ENCODE measurements at regions not wholly inside any gene's neighbourhood (a gene's known extent, or its start where the extent isn't known, plus 50 kb on each side); places are given as distances from the start of the nearest gene placed in this dataset.

DNA sequence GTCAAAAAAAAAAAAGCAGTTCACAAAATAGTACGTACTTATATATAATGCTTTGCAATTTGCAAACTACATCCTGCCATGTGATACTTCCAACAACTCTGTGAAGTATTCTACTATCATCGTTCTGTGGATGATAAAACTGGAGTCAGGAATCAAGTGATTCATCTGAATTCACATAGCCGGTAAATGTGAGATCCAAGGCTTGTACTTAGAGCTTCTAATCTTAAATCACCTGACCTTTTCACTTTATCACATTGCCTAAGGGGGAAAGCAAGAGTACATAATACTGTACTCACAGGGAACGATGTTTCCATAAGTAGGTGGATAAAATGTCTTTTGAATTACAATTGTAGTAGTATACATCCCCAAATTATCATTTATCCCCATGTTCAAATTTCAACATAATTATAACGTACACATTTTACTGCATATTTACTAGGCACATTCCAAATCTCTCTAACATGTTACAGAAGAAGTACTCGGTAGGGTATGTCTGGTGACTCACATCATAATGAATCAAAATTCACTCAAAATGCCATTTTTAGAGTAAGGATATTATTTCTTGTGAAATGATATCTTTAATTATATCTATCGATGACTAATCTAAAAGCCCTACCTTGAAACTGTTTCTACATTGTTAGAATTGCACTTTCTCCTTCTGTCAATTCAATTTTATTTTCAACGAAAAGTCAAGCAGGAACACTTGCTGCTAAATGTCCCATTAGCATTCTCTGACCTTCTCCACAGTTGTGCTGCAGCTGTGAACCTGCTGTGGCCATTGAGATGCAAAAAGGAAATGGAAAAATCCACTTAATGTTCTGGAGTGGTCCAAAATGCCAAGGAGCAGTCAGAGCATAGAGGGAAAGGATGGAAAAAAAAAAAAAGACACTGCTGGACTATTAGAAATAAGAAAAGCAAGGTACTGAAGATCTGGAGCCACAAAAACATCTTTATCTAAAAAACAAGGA is 78.9 kb downstream of the OR2K2 start:
- no peaks in the 10 kb centered on the region; the same call in 1 of the 2 replicates for H3K36me3 Mint-ChIP-seq
- H3K4me3 Mint-ChIP-seq: peak overlapping the region; percentile 54
- H3K27ac Mint-ChIP-seq: peak overlapping the region; percentile 86
- no peak for TF ChIP-seq FOXP1 (CRISPR knock-in tag; IDR thresholded peaks at IDR 0.05; ENCODE audit: borderline replicate concordance)
- TF ChIP-seq SP1 (CRISPR knock-in tag; conservative IDR thresholded peaks at IDR 0.05): no peak
- TF ChIP-seq, protein P1, sequence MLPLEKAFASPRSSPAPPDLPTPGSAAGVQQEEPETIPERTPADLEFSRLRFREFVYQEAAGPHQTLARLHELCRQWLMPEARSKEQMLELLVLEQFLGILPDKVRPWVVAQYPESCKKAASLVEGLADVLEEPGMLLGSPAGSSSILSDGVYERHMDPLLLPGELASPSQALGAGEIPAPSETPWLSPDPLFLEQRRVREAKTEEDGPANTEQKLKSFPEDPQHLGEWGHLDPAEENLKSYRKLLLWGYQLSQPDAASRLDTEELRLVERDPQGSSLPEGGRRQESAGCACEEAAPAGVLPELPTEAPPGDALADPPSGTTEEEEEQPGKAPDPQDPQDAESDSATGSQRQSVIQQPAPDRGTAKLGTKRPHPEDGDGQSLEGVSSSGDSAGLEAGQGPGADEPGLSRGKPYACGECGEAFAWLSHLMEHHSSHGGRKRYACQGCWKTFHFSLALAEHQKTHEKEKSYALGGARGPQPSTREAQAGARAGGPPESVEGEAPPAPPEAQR (CRISPR knock-in tag; IDR thresholded peaks at IDR 0.05): no peak
- TF ChIP-seq, protein P2, sequence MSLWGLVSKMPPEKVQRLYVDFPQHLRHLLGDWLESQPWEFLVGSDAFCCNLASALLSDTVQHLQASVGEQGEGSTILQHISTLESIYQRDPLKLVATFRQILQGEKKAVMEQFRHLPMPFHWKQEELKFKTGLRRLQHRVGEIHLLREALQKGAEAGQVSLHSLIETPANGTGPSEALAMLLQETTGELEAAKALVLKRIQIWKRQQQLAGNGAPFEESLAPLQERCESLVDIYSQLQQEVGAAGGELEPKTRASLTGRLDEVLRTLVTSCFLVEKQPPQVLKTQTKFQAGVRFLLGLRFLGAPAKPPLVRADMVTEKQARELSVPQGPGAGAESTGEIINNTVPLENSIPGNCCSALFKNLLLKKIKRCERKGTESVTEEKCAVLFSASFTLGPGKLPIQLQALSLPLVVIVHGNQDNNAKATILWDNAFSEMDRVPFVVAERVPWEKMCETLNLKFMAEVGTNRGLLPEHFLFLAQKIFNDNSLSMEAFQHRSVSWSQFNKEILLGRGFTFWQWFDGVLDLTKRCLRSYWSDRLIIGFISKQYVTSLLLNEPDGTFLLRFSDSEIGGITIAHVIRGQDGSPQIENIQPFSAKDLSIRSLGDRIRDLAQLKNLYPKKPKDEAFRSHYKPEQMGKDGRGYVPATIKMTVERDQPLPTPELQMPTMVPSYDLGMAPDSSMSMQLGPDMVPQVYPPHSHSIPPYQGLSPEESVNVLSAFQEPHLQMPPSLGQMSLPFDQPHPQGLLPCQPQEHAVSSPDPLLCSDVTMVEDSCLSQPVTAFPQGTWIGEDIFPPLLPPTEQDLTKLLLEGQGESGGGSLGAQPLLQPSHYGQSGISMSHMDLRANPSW (CRISPR knock-in tag; conservative IDR thresholded peaks at IDR 0.05; ENCODE audit: low read depth): no peak
- no peak for TF ChIP-seq ESRRA (CRISPR knock-in tag; IDR thresholded peaks at IDR 0.05; ENCODE audit: borderline replicate concordance)
- no peak for TF ChIP-seq GRHL2 (CRISPR knock-in tag; IDR thresholded peaks at IDR 0.05; ENCODE audit: insufficient replicate concordance, severe bottlenecking)
- TF ChIP-seq ETV6 (CRISPR knock-in tag; IDR thresholded peaks at IDR 0.05): no peak
- TF ChIP-seq, protein P3, sequence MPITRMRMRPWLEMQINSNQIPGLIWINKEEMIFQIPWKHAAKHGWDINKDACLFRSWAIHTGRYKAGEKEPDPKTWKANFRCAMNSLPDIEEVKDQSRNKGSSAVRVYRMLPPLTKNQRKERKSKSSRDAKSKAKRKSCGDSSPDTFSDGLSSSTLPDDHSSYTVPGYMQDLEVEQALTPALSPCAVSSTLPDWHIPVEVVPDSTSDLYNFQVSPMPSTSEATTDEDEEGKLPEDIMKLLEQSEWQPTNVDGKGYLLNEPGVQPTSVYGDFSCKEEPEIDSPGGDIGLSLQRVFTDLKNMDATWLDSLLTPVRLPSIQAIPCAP (CRISPR knock-in tag; IDR thresholded peaks at IDR 0.05): no peak
- no peak for TF ChIP-seq RELA (CRISPR knock-in tag; IDR thresholded peaks at IDR 0.05; ENCODE audit: borderline replicate concordance)
- no peak for TF ChIP-seq NFYB (CRISPR knock-in tag; conservative IDR thresholded peaks at IDR 0.05; ENCODE audit: low read depth)
- TF ChIP-seq SOX15 (CRISPR knock-in tag; IDR thresholded peaks at IDR 0.05): no peak
- TF ChIP-seq ZNF416 (CRISPR knock-in tag; IDR thresholded peaks at IDR 0.05): no peak
- TF ChIP-seq, protein P4, sequence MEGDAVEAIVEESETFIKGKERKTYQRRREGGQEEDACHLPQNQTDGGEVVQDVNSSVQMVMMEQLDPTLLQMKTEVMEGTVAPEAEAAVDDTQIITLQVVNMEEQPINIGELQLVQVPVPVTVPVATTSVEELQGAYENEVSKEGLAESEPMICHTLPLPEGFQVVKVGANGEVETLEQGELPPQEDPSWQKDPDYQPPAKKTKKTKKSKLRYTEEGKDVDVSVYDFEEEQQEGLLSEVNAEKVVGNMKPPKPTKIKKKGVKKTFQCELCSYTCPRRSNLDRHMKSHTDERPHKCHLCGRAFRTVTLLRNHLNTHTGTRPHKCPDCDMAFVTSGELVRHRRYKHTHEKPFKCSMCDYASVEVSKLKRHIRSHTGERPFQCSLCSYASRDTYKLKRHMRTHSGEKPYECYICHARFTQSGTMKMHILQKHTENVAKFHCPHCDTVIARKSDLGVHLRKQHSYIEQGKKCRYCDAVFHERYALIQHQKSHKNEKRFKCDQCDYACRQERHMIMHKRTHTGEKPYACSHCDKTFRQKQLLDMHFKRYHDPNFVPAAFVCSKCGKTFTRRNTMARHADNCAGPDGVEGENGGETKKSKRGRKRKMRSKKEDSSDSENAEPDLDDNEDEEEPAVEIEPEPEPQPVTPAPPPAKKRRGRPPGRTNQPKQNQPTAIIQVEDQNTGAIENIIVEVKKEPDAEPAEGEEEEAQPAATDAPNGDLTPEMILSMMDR (IDR thresholded peaks at IDR 0.05): no peak
- DNase-seq (ENCODE audit: low spot score): no peak
- CTCF ChIA-PET: interaction anchor here (0.7 kb wide), 1 partner anchor 96 kb away, joined by 3 read pairs; no protein-coding TSS in a partner anchor
- H3K9me3 Mint-ChIP-seq: peaks cover 13% of the 10 kb centered on the region
- peak; percentile 76 for ATAC-seq
- POLR2A ChIA-PET: no interaction called here
- H3K4me1 Mint-ChIP-seq: peaks cover 31% of the 10 kb centered on the region
- H3K27me3 Mint-ChIP-seq (ENCODE audit: low read depth): no peaks in the 10 kb centered on the region

DNA sequence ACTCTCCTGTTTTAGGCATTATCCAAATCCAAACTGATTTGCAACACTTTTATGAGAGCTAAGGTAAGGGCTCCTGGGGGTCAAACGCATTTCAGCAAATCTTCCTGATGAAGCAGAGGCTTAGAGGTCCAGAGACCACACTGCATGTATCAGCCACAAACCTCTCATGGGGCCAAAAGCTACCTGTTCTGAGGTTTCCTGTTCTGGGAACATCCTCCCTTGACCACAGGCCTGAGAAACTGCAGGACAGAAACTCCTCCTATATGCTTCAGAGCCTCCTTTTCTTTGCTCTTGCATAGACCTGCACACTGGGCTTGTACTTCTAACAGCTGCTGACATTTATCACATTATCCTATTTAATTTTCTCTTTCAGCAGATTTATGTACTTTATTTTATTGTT is 92.6 kb downstream of the OR2K2 start:
- no peak overlapping the region for H3K27ac Mint-ChIP-seq
- H3K9me3 Mint-ChIP-seq: 0 out of 2 replicates have a peak, but pooled peaks cover under 1% of the 10 kb centered on the region
- TF ChIP-seq, protein P5, sequence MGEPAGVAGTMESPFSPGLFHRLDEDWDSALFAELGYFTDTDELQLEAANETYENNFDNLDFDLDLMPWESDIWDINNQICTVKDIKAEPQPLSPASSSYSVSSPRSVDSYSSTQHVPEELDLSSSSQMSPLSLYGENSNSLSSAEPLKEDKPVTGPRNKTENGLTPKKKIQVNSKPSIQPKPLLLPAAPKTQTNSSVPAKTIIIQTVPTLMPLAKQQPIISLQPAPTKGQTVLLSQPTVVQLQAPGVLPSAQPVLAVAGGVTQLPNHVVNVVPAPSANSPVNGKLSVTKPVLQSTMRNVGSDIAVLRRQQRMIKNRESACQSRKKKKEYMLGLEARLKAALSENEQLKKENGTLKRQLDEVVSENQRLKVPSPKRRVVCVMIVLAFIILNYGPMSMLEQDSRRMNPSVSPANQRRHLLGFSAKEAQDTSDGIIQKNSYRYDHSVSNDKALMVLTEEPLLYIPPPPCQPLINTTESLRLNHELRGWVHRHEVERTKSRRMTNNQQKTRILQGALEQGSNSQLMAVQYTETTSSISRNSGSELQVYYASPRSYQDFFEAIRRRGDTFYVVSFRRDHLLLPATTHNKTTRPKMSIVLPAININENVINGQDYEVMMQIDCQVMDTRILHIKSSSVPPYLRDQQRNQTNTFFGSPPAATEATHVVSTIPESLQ (CRISPR knock-in tag; IDR thresholded peaks at IDR 0.05): no peak
- TF ChIP-seq ZNF423 (CRISPR knock-in tag; IDR thresholded peaks at IDR 0.05): no peak
- no peaks in the 10 kb centered on the region for H3K27me3 Mint-ChIP-seq (ENCODE audit: low read depth)
- H3K4me3 Mint-ChIP-seq: no peak overlapping the region
- ATAC-seq (peak; percentile 29; the same call in 1 of the 2 replicates), DNase-seq (ENCODE audit: low spot score) (no peak)
- CTCF ChIA-PET: no interaction called here
- H3K36me3 Mint-ChIP-seq: no peaks in the 10 kb centered on the region
- POLR2A ChIA-PET: no interaction called here
- peaks cover 34% of the 10 kb centered on the region for H3K4me1 Mint-ChIP-seq
